GM19467 (cell line): ENCODE measurements at regions not wholly inside any gene's neighbourhood (a gene's known extent, or its start where the extent isn't known, plus 50 kb on each side); places are given as distances from the start of the nearest gene placed in this dataset.

Source experiments
- ATAC-seq: cut with Tn5 transposase; IDR thresholded peaks from one replicate; pipeline ENCODE4 v1.9.1; 2021; ENCODE audit warnings: mild to moderate bottlenecking, moderate library complexity; ENCODE audit not compliant: unreplicated experiment

DNA sequence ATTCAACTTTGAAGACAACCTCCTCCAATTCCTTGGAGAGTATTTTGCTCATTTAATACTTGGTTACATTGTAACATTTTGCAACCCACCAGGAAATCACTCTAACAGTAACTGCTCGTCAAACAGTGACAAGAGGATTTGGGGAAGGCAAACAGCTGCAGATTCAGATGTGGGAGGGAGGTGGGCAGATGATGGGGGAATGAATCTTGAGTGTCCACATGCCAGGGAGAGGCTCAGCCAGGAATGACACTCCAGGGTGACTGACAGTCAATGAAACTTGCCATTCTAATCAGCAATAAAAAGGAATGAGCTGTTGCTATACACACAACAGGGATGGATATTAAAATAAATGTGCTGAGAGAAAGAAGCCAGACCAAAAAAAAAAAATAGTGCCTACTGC, 97.7 kb upstream of the ANKRD55 start:
- no peak for ATAC-seq

DNA sequence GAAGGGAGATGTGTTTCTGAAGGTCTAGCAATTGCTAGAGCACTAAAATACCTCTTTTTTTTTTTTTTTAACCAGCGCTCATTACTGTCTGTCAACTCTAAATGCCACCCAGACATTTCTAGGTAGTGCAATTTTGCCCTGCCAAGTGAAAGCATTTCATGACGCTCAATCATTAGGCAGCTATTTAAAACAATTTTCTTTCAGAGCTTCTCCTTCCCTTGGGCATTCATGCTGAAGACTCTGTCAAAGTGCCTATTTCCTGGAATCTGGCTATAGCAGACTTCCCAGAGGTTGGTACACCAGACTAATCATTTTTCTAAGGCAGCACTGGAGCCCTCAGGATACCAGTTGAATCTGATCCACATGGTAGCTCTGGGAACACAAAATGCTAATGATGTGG, 97.0 kb upstream of the ANKRD55 start:
- ATAC-seq, result no peak

- peak; percentile 52 for ATAC-seq
These were observed 96.5 kb upstream of the ANKRD55 start for GRCh38 chr5:56329652-56330051.

DNA sequence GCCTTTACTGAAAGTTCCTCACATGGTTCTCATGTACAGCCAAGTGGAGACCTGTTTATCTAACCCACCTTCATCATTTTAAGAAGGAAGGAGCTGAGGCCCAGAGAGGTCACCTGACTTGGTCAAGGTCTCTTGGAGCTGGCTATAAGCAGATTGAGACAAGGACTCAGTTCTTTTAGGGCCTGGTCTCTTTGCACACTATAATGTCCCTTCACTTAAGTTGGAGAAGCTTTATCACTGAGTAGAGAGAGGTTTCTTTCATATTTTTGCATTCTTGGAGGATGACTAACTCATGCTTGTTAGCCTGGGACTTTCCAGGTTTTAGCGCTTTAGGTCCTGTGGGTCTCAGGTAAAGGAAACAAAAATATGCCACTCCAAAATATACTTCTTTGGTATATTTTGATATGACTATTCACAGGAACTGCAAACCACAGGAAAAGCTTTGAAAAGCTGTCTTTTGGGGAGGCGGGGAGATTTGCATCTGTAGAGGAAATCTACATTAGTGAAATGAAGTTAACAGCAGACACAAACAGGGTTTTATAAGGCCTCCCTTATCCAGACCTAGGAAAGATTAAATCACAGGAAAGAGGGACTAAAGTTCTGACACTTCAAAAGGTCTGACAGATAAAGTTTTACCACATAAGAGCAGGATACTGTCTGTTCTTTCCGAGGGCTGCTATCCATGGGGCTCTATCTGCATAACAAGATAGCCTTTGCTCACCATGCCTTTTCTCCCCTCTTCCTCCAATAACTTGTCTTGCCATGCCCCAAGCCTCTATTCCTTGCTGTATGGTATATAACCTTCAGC, 95.8 kb upstream of the ANKRD55 start:
- ATAC-seq, result peak; percentile 58

- ATAC-seq, result no peak
These were observed 94.7 kb upstream of the ANKRD55 start for GRCh38 chr5:56327809-56328208.

GRCh38 chr5:56326770-56327169, 93.6 kb upstream of the ANKRD55 start:
- ATAC-seq, result no peak

DNA sequence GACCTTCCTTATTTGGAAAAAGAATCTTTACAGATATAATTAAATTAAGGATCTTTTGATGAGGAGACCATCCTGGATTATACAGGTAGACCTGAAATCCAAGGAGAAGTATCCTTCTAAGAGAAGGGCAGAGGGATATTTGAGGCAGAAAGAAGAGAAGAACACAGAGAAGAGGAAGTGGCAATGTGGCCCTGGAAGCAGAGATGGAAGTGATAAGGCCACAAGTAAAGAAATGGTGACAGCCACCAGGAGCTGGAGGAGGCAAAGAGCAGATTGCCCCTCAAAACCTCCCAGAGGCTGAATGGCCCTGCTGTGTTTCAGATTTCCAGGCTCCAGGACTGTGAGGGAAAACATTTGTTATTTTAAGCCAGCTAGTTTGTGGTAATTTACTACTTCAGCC, 93.0 kb upstream of the ANKRD55 start:
- ATAC-seq, result no peak

DNA sequence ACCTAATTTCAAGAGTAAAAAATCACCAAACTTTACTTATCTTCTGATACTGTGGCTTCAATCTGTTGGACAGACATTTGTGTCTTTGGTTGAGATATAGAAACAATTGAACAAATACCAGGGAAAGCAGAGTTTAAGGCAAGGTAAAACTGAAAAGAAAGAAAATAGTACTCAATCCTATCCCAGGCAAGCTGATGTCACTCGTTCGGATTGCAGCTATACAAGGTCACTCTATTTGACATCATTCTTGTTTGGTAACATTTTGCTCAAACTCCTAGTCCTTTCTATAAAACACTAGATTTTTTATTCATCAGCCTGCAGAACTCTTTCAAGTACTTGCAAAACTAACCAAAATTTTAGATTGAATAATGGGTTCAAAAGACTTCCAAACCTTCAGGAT, 91.9 kb upstream of the ANKRD55 start:
- ATAC-seq, result no peak

GRCh38 chr5:56323505-56323904, 90.4 kb upstream of the ANKRD55 start:
- ATAC-seq, result no peak

DNA sequence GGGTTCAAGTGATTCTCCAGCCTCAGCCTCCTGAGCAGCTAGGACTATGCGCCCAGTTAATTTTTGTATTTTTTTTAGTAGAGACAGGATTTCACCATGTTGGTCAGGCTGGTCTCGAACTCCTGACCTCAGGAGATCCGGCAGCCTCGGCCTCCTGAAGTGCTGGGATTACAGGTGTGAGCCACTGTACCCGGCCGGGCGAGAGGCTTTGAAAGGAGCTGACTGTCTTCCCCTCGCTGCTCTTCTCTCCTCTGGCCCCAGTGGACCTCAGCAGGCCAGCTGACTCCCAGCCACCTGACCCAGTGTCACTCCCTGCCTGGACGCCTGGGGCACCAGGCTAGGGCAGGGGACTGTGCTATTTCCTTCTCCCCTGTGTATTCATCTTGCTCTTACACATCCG, 89.5 kb upstream of the ANKRD55 start:
- no peak for ATAC-seq

- ATAC-seq, result no peak
These were observed 88.2 kb upstream of the ANKRD55 start for GRCh38 chr5:56321236-56321881.

GRCh38 chr5:56320686-56321085, 87.6 kb upstream of the ANKRD55 start:
- ATAC-seq, result no peak

DNA sequence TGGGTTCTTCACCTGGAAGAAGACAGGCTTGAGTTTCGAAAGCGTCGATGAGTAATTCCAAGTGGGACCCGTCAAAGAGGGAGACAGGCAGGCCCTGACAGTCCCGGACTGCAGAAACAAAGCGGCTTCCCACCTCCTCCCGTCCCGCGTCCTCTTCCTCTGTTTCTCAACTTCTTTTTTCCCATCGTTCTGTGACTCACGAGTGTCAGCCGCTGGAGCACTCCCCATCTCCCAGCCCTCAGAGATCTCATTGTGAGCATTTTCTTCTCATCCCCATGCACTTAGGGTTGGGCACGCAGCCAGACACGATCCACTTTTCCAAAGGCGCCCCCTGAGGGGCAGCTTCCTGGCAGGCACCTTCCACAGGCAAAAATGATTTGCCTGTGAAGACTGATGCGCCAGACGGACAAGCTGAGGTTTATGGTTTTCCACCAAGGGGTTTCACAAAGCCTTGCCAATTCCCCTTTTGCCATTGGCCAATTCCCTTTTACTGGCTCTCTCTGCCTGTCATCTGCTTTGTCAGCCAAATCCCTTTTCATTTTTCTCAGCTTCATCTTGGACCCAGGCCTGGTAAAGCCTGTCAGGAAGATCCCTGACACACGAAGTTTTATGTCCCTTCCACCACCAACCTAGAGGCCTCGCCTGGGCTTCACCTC, 86.5 kb upstream of the ANKRD55 start:
- ATAC-seq, result no peak

DNA sequence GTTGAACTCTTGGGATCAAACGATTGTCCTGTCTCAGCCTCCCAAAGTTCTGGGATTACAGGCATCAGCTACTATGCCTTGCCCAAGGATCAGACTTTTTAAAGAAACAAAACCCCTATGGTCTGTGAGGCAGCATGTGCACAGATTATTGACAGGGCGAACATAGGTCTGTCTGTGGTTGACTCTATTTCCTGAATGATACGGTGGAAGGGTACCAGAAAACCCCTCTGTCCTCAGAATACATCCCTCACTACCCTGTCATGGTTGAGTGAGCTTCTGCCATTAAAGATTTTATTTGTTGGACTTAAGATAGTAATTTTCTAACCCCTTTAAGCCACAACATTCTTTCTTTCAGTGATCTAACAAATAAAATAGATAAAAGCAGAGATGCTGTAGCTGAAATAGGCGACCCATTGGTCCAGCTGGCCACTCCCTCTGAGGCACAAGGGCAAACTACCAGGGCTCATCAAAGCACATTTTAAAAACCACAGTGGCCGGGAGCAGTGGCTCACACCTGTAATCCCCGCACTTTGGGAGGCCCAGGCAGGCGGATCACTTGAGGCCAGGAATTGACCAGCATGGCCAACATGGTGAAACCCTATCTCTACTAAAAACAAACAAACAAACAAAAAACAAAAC, 84.9 kb upstream of the ANKRD55 start:
- peak; percentile 62 for ATAC-seq

GRCh38 chr5:56316299-56316994, 83.3 kb upstream of the ANKRD55 start:
- no peak for ATAC-seq

DNA sequence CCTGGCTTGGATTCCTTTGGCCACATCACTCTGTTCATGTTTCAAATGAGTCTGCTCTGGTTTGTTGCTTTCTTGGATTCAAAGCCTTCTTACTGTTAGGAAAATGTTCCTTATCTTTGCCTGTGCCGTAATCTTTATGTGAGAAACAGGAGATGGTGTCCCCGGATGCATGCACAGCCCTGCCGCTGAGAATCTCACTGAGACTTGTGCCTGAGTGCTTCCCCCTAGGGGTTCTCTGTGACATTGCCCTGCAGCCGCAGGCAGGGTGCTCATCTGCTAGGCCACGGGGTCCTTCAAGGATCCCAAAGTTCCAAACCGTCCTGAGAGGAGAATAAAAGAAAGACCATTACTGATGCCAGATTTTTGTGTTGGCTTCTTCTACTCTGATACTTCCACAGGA, 81.4 kb upstream of the ANKRD55 start:
- no peak for ATAC-seq

GRCh38 chr5:56313596-56313995, 80.5 kb upstream of the ANKRD55 start:
- no peak for ATAC-seq

GRCh38 chr5:56313004-56313531, 79.9 kb upstream of the ANKRD55 start:
- ATAC-seq, result no peak

GRCh38 chr5:56311306-56311905, 78.3 kb upstream of the ANKRD55 start:
- ATAC-seq, result no peak

GRCh38 chr5:56310711-56311204, 77.6 kb upstream of the ANKRD55 start:
- no peak for ATAC-seq
